ENCODE measurements at regions not wholly inside any gene's neighbourhood (a gene's known extent, or its start where the extent isn't known, plus 50 kb on each side); places are given as distances from the start of the nearest gene placed in this dataset.

DNA sequence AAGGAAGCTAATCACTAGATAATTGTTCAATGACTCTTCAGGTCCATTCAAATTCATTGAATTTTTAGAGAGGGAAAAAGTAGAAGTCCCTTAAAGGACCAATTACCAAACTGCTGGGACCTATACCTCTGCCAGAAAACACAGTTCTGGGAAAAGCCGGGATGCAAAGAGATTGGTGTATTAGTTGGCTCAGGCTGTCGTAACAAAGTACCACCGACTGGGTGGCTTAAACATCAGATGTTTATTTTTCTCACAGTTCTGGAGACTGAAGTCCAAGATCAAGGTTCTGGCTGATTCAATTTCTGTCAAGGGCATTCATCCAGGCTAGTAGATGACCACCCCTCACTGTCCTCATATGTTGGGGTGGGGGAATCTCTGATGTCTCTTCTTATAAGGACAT is 177.1 kb upstream of the FSTL4 start:
- Histone ChIP-seq H3K4me1 (ENCODE audit: control insufficient read depth, insufficient read depth, low read length) (no peaks in the 10 kb centered on the region), H3K27ac (ENCODE audit: low read length) (no peak overlapping the region), H3K36me3 (ENCODE audit: control insufficient read depth, insufficient read depth, low read length) (no peaks in the 10 kb centered on the region), H3K9me3 (ENCODE audit: control insufficient read depth, insufficient read depth, low read depth, low read length) (no peaks in the 10 kb centered on the region), H3K4me3 (ENCODE audit: low read depth in 2 of 2, low read length in 2 of 2) (no peak overlapping the region), H3K27me3 (ENCODE audit: control insufficient read depth, insufficient read depth, low read length) (peaks cover 6% of the 10 kb centered on the region; the same call in 1 of the 2 replicates)
- no peak for DNase-seq (ENCODE audit: low read depth, low spot score)
- ChIA-PET CTCF (no interaction called here), POLR2A (no interaction called here)
- in situ Hi-C loops (cut with HindIII; ENCODE audit: low pct_unique_long_range_greater_than_20kb, low sequenced_read_pairs): no loop called here
- TF ChIP-seq SIN3A (IDR thresholded peaks at IDR 0.05; ENCODE audit: borderline replicate concordance, insufficient read depth, low read depth, low read length) (no peak), TCF7L2 (IDR thresholded peaks at IDR 0.05; ENCODE audit: low read depth, low read length) (no peak), POLR2AphosphoS5 (IDR thresholded peaks at IDR 0.05; ENCODE audit: low read depth, low read length) (no peak)
- TF ChIP-seq, protein P1, sequence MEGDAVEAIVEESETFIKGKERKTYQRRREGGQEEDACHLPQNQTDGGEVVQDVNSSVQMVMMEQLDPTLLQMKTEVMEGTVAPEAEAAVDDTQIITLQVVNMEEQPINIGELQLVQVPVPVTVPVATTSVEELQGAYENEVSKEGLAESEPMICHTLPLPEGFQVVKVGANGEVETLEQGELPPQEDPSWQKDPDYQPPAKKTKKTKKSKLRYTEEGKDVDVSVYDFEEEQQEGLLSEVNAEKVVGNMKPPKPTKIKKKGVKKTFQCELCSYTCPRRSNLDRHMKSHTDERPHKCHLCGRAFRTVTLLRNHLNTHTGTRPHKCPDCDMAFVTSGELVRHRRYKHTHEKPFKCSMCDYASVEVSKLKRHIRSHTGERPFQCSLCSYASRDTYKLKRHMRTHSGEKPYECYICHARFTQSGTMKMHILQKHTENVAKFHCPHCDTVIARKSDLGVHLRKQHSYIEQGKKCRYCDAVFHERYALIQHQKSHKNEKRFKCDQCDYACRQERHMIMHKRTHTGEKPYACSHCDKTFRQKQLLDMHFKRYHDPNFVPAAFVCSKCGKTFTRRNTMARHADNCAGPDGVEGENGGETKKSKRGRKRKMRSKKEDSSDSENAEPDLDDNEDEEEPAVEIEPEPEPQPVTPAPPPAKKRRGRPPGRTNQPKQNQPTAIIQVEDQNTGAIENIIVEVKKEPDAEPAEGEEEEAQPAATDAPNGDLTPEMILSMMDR (IDR thresholded peaks at IDR 0.05): no peak
- TF ChIP-seq, protein P2, sequence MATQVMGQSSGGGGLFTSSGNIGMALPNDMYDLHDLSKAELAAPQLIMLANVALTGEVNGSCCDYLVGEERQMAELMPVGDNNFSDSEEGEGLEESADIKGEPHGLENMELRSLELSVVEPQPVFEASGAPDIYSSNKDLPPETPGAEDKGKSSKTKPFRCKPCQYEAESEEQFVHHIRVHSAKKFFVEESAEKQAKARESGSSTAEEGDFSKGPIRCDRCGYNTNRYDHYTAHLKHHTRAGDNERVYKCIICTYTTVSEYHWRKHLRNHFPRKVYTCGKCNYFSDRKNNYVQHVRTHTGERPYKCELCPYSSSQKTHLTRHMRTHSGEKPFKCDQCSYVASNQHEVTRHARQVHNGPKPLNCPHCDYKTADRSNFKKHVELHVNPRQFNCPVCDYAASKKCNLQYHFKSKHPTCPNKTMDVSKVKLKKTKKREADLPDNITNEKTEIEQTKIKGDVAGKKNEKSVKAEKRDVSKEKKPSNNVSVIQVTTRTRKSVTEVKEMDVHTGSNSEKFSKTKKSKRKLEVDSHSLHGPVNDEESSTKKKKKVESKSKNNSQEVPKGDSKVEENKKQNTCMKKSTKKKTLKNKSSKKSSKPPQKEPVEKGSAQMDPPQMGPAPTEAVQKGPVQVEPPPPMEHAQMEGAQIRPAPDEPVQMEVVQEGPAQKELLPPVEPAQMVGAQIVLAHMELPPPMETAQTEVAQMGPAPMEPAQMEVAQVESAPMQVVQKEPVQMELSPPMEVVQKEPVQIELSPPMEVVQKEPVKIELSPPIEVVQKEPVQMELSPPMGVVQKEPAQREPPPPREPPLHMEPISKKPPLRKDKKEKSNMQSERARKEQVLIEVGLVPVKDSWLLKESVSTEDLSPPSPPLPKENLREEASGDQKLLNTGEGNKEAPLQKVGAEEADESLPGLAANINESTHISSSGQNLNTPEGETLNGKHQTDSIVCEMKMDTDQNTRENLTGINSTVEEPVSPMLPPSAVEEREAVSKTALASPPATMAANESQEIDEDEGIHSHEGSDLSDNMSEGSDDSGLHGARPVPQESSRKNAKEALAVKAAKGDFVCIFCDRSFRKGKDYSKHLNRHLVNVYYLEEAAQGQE (IDR thresholded peaks at IDR 0.05; ENCODE audit: insufficient read depth in 1 of 2, low read depth in 2 of 2, low read length in 1 of 2): no peak
- no TSS peak for BruUV-seq (replicated peaks)
- intact Hi-C loops (cut with micrococcal nuclease; ENCODE audit: unreplicated experiment): no loop called here
- no peak for ATAC-seq

DNA sequence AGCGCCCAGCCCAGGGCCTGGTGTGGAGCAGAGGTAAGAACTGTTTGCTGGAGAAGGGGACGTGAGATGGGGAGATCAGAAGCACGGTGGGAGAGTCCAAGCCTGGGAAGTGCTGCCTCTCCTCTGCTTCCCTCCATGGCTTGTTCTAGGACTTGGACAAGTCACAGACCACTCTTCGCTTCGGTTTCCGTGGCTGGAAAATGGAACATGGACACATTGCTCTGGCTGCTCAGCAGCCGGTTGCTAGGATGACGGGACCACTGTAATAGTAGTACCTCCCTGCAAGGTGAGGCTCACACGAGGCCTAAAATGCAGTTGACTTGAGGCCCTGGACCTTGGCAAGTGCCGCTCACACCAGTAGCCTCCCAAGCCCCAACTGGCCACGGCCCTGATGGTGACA is 175.8 kb upstream of the FSTL4 start:
- H3K4me3 ChIP-seq (ENCODE audit: low read depth in 2 of 2, low read length in 2 of 2): no peak overlapping the region
- CTCF ChIA-PET: no interaction called here

More for the DNA sequence above, 175.8 kb upstream of the FSTL4 start:
- POLR2A ChIA-PET: no interaction called here
- Histone ChIP-seq H3K27ac (ENCODE audit: low read length) (no peak overlapping the region), H3K36me3 (ENCODE audit: control insufficient read depth, insufficient read depth, low read length) (no peaks in the 10 kb centered on the region), H3K9me3 (ENCODE audit: control insufficient read depth, insufficient read depth, low read depth, low read length) (no peaks in the 10 kb centered on the region), H3K4me1 (ENCODE audit: control insufficient read depth, insufficient read depth, low read length) (no peaks in the 10 kb centered on the region), H3K27me3 (ENCODE audit: control insufficient read depth, insufficient read depth, low read length) (peaks cover 6% of the 10 kb centered on the region; the same call in 1 of the 2 replicates)
- BruUV-seq (replicated peaks): no TSS peak
- ATAC-seq (no peak), DNase-seq (ENCODE audit: low read depth, low spot score) (no peak)
- intact Hi-C loops (cut with micrococcal nuclease; ENCODE audit: unreplicated experiment) (no loop called here), in situ Hi-C loops (cut with HindIII; ENCODE audit: low pct_unique_long_range_greater_than_20kb, low sequenced_read_pairs) (no loop called here)
- no peak for TF ChIP-seq POLR2AphosphoS5 (IDR thresholded peaks at IDR 0.05; ENCODE audit: low read depth, low read length)
- TF ChIP-seq, protein P1 (IDR thresholded peaks at IDR 0.05): no peak
- TF ChIP-seq, protein P2 (IDR thresholded peaks at IDR 0.05; ENCODE audit: insufficient read depth in 1 of 2, low read depth in 2 of 2, low read length in 1 of 2): no peak
- TF ChIP-seq TCF7L2 (IDR thresholded peaks at IDR 0.05; ENCODE audit: low read depth, low read length): no peak
- no peak for TF ChIP-seq SIN3A (IDR thresholded peaks at IDR 0.05; ENCODE audit: borderline replicate concordance, insufficient read depth, low read depth, low read length)

All from Panc1 (cell line).